ENCODE measurements at regions not wholly inside any gene's neighbourhood (a gene's known extent, or its start where the extent isn't known, plus 50 kb on each side); places are given as distances from the start of the nearest gene placed in this dataset.

DNA sequence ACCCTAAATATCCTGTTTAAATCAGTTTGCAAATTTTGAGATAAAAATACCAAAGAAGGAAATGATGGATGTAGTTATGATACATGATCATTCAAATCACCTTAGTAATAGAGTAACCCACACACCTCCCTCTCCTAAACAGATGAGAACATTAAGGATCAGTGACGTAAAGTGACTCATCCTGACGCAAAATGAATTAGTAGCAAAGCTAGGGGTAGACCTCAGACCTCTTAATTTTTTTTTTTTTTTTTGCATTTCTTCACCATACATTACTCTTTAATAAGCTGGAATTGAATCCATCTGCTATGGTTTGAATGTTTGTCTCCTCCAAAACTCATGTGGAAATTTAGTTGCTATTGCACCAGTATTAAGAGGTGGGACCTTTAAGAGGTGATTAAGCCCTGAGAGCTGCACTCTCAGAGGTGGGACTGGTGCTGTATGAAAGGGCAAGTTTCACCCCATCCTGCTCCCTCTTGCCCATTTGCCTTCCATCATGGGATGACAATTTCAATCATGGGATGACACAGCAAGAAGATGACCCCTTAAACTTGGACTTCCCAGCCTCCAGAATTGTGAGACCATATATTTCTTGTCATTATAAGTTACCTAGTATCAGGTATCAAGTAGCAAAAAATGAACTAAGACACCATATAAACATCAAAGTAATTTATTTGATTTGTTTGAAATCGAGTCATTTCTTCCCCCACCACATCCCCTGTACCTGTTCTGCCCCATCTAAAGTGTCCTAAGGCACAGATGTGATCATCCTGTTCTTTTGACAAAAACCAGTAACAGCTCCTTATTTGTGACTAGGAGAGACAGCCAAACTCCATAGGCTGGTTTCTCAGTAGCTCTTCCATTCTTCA is 114.6 kb upstream of the DUSP10 start:
- H3K9ac ChIP-seq (ENCODE audit: low read length) = no peak overlapping the region
- H3K36me3 ChIP-seq (replicated peaks; ENCODE audit: insufficient read depth, low read length) = no peaks in the 10 kb centered on the region
- H3K9me3 ChIP-seq (replicated peaks; ENCODE audit: insufficient read depth, low read length) = no peaks in the 10 kb centered on the region
- no peak for DNase-seq
- H3K4me3 ChIP-seq (ENCODE audit: low read length) = no peak overlapping the region
- TF ChIP-seq EZH2phosphoT487 (IDR thresholded peaks at IDR 0.05; ENCODE audit: low read length) (no peak), EZH2 (optimal IDR thresholded peaks at IDR 0.05; ENCODE audit: low read depth, low read length) (no peak)
- TF ChIP-seq, protein P1, sequence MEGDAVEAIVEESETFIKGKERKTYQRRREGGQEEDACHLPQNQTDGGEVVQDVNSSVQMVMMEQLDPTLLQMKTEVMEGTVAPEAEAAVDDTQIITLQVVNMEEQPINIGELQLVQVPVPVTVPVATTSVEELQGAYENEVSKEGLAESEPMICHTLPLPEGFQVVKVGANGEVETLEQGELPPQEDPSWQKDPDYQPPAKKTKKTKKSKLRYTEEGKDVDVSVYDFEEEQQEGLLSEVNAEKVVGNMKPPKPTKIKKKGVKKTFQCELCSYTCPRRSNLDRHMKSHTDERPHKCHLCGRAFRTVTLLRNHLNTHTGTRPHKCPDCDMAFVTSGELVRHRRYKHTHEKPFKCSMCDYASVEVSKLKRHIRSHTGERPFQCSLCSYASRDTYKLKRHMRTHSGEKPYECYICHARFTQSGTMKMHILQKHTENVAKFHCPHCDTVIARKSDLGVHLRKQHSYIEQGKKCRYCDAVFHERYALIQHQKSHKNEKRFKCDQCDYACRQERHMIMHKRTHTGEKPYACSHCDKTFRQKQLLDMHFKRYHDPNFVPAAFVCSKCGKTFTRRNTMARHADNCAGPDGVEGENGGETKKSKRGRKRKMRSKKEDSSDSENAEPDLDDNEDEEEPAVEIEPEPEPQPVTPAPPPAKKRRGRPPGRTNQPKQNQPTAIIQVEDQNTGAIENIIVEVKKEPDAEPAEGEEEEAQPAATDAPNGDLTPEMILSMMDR (IDR thresholded peaks at IDR 0.05; ENCODE audit: low read length) = no peak
- H3K79me2 ChIP-seq (ENCODE audit: low read length) = no peaks in the 10 kb centered on the region
- H3F3A ChIP-seq (ENCODE audit: insufficient read depth, low read length) = no peaks in the 10 kb centered on the region
- no peak overlapping the region for H3K27ac ChIP-seq (ENCODE audit: low read length)
- H4K20me1 ChIP-seq (ENCODE audit: insufficient read depth, low read length) = no peaks in the 10 kb centered on the region
- no peaks in the 10 kb centered on the region for H3K9me2 ChIP-seq (replicated peaks; ENCODE audit: insufficient read depth, low read length)
- no peak overlapping the region for H3K4me2 ChIP-seq (ENCODE audit: low read depth, low read length)
- no peak overlapping the region for H2AFZ ChIP-seq (ENCODE audit: low read length)
- no peaks in the 10 kb centered on the region for H3K27me3 ChIP-seq (replicated peaks; ENCODE audit: insufficient read depth, low read length)
- H3K4me1 ChIP-seq (ENCODE audit: low read length) = no peaks in the 10 kb centered on the region

- no peak overlapping the region for H3K27ac ChIP-seq (ENCODE audit: low read length)
- no peaks in the 10 kb centered on the region for H3F3A ChIP-seq (ENCODE audit: insufficient read depth, low read length)
- no peaks in the 10 kb centered on the region for H3K9me3 ChIP-seq (replicated peaks; ENCODE audit: insufficient read depth, low read length)
- no peak overlapping the region for H3K4me3 ChIP-seq (ENCODE audit: low read length)
- no peak overlapping the region for H3K9ac ChIP-seq (ENCODE audit: low read length)
- H3K4me1 ChIP-seq (ENCODE audit: low read length) = no peaks in the 10 kb centered on the region
- no peaks in the 10 kb centered on the region for H4K20me1 ChIP-seq (ENCODE audit: insufficient read depth, low read length)
- H3K9me2 ChIP-seq (replicated peaks; ENCODE audit: insufficient read depth, low read length) = no peaks in the 10 kb centered on the region
- TF ChIP-seq EZH2phosphoT487 (IDR thresholded peaks at IDR 0.05; ENCODE audit: low read length) = no peak
- TF ChIP-seq, protein P1 (IDR thresholded peaks at IDR 0.05; ENCODE audit: low read length) = no peak
- no peak for TF ChIP-seq EZH2 (optimal IDR thresholded peaks at IDR 0.05; ENCODE audit: low read depth, low read length)
- DNase-seq = no peak
- no peaks in the 10 kb centered on the region for H3K36me3 ChIP-seq (replicated peaks; ENCODE audit: insufficient read depth, low read length)
- no peaks in the 10 kb centered on the region for H3K79me2 ChIP-seq (ENCODE audit: low read length)
- H3K27me3 ChIP-seq (replicated peaks; ENCODE audit: insufficient read depth, low read length) = no peaks in the 10 kb centered on the region
- H2AFZ ChIP-seq (ENCODE audit: low read length) = no peak overlapping the region
- H3K4me2 ChIP-seq (ENCODE audit: low read depth, low read length) = no peak overlapping the region
Measured at GRCh38 chr1:221855156-221855555, 113.3 kb upstream of the DUSP10 start.

DNA sequence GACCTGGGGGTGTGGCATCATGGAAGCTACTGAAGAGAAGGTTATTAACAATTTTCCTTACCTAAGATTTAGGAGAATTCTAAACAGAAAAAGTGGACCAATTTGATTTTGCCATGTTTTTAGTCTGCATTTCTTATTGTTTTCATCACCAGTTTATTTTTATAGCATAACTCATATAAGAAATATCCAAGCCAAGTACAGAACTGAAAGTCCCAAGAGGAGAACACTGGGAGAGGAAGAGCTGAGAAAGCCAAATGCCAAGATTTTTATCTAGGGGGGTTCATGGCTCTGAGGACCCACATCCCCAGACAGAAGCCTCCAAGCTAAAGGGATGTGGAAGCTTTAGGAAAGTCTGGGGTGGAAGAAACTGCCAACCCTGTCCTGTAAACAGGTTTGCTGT is 109.4 kb upstream of the DUSP10 start:
- Histone ChIP-seq H3K4me1 (ENCODE audit: low read length) (peaks cover 13% of the 10 kb centered on the region), H3K79me2 (ENCODE audit: low read length) (no peaks in the 10 kb centered on the region), H4K20me1 (ENCODE audit: insufficient read depth, low read length) (no peaks in the 10 kb centered on the region), H3K4me2 (ENCODE audit: low read depth, low read length) (no peak overlapping the region), H3K4me3 (ENCODE audit: low read length) (no peak overlapping the region), H3K36me3 (replicated peaks; ENCODE audit: insufficient read depth, low read length) (no peaks in the 10 kb centered on the region), H3K27me3 (replicated peaks; ENCODE audit: insufficient read depth, low read length) (no peaks in the 10 kb centered on the region), H3K9me3 (replicated peaks; ENCODE audit: insufficient read depth, low read length) (no peaks in the 10 kb centered on the region), H3F3A (ENCODE audit: insufficient read depth, low read length) (no peaks in the 10 kb centered on the region), H3K9me2 (replicated peaks; ENCODE audit: insufficient read depth, low read length) (no peaks in the 10 kb centered on the region), H3K9ac (ENCODE audit: low read length) (no peak overlapping the region), H3K27ac (ENCODE audit: low read length) (no peak overlapping the region), H2AFZ (ENCODE audit: low read length) (no peak overlapping the region)
- TF ChIP-seq EZH2 (optimal IDR thresholded peaks at IDR 0.05; ENCODE audit: low read depth, low read length) (no peak), EZH2phosphoT487 (IDR thresholded peaks at IDR 0.05; ENCODE audit: low read length) (no peak)
- TF ChIP-seq, protein P1 (IDR thresholded peaks at IDR 0.05; ENCODE audit: low read length) = no peak
- DNase-seq = no peak
